T follicular helper cell (primary cell): ENCODE measurements at regions not wholly inside any gene's neighbourhood (a gene's known extent, or its start where the extent isn't known, plus 50 kb on each side); places are given as distances from the start of the nearest gene placed in this dataset.

ENCODE experiments used
- DNase-seq: peaks from one replicate; pipeline ENCODE4 v3.0.0-alpha.2; 2020; ENCODE audit warnings: low read depth

- DNase-seq: no peak
These were observed 333.2 kb downstream of the RPS24 start for GRCh38 chr10:78366663-78367411.

GRCh38 chr10:78367751-78368150 is 334.1 kb downstream of the RPS24 start:
- no peak for DNase-seq

GRCh38 chr10:78371136-78371535 is 337.5 kb downstream of the RPS24 start:
- no peak for DNase-seq

DNA sequence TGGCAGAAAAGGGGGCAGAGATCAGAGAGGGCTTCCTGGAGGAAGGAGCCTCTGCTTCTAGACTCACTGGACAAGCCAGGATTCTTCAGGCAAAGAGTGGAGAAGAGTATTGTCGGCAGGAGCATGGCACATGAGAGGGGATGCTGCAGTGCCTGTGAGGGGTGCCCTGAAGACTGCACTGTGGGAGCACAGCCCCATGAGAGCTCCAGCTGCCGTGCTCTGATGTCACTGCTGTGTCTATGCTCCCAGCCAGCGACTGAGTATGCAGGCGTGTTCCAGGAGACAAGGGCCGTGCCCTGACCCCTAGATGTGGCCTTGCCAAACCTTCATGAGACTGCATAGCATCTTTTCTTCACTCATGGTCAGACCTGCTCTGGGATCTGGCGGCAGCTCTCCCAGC is 339.1 kb downstream of the RPS24 start:
- no peak for DNase-seq

DNA sequence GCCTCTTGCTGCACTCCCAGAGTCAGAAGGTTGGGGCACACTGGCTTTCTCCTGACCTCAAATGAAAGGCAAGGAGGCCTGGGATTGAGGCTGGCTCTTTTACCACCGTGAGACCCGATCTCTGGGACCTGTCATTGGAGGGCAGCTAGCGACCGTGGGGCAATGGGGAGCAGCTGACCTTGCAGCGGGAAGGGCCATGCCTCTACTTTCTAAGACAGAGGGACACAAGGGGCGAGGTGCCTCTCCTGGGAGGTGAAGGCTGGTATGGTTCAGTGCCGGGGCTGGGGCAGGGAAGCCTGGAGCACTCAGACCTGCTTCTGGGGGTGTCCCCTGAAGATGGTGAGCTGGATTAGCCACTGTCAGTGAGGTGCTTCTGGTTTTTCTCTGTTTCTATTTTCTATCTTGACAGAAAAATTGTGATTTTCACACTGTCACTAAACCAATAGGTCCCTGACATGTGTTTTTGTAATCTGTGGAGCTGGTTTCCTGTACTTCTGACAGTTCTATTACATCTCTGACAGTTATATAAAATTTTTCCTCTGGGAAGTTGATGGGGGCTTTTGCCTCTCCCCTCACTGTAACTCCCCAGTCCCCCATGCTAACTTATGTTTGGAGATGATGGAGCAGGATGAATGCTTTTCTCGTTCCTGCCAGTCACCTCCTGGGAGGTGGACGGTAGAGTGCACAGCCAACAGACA is 340.8 kb downstream of the RPS24 start:
- no peak for DNase-seq

DNA sequence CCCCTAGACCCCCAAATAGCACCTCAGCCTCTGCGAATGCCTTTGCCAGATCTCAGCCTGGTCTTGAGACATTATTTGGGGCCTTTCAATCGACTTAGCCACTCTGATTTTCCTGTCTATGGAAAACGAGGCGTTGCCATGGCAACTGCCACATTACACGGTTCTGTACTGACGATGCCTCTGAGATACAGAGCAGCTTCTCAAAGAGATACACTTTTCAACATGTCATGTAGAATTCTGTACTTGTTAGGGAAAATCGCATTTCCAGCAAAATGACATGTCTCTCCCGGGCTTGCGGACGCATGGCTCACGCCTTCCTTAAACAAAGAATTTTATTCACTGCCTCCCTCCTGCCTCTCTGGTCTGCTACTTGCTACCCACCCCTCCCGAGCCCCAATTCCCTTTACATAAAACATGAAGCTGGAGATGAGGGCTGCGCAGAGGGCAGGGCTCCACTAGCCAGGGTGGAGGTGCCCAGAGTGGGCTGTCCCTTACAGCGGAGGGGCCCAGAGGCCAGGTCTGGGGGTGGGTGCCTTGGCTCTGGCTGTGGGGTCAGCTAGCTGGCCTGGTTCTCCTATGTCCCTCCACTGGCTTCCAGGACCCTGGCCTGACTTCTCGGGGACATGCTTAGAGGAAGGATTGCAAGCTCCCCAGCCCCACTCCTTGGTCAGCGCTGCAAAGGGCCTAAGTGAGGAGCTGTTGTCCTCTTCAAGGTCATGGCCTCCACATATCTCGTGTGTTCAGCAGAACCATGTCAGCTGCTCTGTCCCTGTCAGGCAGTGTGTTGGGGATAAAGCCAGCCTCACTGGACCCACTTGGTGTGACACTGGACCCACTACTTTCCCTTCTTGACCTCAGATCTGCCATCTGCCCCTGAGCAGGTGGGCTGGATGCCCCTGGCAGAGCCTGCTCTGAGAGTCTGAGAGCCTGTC is 342.5 kb downstream of the RPS24 start:
- no peak for DNase-seq

DNA sequence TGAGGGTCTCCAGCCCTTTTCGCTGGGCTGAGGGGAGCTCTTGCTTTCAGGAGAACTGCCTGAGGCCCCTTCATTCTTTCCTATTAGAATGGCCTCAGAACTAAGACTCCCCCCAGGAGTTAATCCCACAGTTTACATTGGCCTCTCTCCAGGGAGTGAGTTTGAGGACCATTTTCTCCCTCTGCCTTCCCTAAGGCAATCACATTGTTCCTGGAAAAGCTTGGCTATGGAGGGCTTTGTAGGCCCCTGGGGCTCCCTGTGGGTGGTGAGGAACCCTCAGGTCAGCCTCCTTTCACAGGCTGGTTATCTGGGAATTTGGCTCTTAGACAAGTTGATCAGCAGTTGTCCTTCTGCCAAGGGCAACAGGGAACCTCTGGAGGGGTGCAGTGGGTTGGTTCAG is 343.7 kb downstream of the RPS24 start:
- DNase-seq: no peak

- no peak for DNase-seq
These were observed 344.5 kb downstream of the RPS24 start for GRCh38 chr10:78378192-78378591.

GRCh38 chr10:78381107-78381506 is 347.4 kb downstream of the RPS24 start:
- no peak for DNase-seq

DNA sequence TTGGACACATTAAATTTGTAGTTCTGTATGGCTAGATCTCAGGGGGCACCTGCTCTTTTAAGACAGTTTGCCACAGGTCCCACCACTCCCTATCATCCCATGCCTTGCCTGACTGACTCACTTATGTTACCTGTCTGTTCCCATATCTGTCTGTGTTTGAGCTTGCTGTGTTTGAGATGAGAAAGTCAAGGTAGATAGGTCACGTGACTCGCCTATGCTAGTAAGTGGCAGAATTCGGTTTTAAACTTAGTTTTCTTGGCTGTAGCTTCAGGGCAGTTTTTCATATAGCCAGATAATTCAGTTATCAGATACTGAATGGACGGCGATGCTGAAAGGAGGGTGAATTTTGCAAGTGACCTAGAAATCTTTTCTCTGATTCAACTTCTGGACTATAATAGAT is 348.4 kb downstream of the RPS24 start:
- DNase-seq: no peak

DNA sequence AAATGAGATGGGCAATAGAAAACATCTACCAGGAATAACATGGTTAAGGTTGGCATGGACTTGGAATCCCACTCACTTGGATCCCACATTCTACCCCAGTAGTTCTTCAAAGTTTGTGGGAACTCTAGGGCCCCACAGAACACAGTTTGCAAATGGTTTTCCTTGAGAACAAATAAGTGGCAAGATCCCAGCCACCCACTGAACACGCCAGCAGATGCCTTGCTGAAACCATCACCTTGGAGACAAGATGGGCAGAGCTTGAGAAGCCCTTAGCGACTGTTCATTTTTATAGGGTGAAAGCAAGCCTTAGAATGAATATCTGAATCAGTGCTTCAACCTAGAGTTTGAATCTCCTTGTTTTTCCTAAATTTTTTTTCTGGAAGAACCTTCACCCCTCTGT is 349.1 kb downstream of the RPS24 start:
- DNase-seq: no peak

GRCh38 chr10:78383378-78384048 is 349.9 kb downstream of the RPS24 start:
- no peak for DNase-seq

DNA sequence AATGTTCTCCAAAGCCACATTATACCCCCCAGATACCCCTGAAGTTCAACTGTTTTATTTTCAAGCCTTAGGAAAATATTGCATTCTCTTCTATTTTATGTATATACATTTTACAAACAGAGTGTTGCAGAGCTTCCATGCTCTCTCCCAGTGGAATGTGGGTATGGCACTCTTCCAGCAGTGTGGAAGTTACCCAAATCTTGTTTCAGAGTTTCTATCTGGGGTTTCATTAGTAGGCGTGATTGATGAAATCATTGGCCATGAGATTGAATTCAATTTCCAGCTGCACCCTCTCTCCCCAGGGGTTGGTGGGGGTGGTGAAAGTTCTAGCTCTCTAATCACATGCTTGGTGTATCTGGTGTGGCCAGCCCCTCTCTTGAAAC is 350.4 kb downstream of the RPS24 start:
- DNase-seq: no peak

GRCh38 chr10:78385599-78385998 is 351.9 kb downstream of the RPS24 start:
- no peak for DNase-seq

DNA sequence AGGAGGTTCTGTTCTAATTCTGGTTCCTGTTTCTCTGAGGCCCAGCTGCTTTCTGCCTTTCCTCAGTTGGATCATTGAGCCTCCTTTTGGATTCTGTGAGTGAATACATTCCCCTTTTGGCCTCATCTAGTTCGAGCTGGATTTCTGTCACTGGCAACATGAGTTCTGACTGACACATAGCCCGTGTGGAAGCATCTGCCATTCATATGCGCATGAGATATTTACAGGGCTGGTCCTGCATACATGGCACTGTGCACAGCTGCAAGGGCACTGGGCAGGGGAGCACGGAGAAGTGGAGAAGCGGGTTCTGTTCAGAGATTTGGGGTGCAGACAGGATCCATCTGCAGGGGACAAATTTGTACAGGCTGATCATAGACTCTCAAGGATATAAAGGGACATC is 352.8 kb downstream of the RPS24 start:
- DNase-seq: no peak

- no peak for DNase-seq
These were observed 354.8 kb downstream of the RPS24 start for GRCh38 chr10:78388331-78389050.

DNA sequence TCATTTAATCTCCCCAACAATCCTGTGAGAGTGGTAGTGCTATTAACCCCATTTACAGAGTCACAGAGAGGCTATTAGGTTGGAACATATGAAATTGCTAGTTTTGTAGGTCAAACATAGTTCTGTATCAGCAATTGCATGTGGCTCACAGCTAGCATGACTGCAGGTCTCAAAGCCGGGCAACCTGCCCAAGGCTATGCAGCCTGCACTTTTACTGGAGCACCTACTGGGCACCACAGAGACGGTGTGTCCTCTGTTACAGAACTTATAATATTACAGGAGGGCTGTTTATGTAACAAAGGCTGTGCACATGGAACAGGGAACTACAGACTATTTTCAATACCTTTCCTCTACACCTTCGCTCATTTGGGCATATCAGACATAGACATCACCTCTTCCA is 355.8 kb downstream of the RPS24 start:
- DNase-seq: no peak

GRCh38 chr10:78390051-78390450 is 356.4 kb downstream of the RPS24 start:
- no peak for DNase-seq

DNA sequence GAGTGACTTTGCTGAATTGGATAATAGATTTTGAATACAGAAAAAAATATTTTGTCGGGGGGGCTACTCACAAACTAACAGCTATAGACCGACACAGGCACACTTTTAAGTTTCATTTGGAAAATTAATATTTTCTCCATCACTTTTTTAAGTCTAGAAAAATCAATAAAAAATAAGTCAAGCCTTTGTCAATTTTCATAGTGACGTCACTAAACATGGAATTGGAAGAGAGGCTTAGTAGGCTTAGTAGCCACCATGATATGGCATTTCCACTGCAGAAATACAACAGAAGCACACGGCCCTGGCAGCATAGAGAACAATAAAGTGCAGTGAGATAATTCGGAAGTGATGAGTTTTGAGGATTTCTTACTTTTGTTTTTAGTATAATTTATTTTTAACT is 357.2 kb downstream of the RPS24 start:
- DNase-seq: no peak

DNA sequence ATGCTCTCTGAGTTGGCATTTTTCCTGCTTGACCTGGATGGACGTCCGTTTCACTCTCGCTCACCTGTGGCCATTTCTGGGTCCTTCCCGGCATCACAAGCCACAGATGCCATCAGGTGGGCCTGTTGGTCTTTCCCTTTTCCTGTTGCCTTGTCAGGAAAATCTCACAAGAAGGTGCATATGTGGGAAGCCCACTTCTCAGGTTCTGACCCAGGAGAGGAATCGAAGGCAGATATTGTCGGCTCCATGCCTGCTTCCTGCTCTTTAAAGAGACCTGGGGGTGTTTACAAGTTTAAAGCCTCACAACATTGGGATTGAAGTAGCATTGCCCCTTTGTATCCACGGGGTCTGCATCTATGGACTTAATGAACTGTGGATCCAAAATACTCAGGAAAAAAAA is 357.9 kb downstream of the RPS24 start:
- DNase-seq: no peak

DNA sequence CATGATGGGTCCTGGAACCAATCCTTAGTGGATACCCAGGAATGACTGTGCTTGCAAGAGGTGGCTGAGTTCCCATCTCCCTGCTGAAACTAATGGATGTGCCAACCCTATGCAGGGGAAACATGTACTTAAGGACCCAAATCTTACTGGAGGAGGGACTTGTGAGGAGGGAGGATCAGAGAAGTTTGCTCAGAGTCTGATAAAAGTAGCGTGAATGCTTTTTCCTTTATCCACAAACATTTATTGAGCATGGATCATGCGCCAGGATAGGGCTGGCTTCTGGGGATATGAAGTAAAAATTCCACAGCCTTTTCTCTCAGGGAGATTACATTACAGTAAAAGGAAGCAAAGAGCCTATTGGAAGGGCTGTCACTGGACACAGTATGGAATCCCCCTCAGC is 358.5 kb downstream of the RPS24 start:
- no peak for DNase-seq
